Lung (tissue), 11 donors: ENCODE measurements at regions not wholly inside any gene's neighbourhood (a gene's known extent, or its start where the extent isn't known, plus 50 kb on each side); places are given as distances from the start of the nearest gene placed in this dataset.

Experiments used
- ATAC-seq: fragments of 200-7000 bp; cut with Tn5 transposase; one replicate; pipeline ENCODE4 v1.9.1; 2020; ENCODE audit warnings: moderate number of reproducible peaks; ENCODE audit not compliant: insufficient read depth, low FRiP score
- DNase-seq, 3 donors: peaks; one replicate each; pipeline ENCODE4 v3.0.0-alpha.2; 2013 to 2017
- H3K27ac ChIP-seq, 2 donors: one replicate each; pipeline ENCODE4 v1.5.1; 2013; ENCODE audit warnings: mild to moderate bottlenecking in 2 of 2, moderate library complexity in 2 of 2, control low read depth in 1 of 2, inconsistent platforms in 1 of 2, low read depth in 1 of 2, low read length in 1 of 2
- H3K27me3 ChIP-seq, 3 donors: one replicate each; pipeline ENCODE4 v1.5.1; 2013; ENCODE audit warnings: low read length in 2 of 3; ENCODE audit not compliant: control insufficient read depth in 3 of 3, insufficient read depth in 3 of 3
- H3K36me3 ChIP-seq, 4 donors: one replicate each; pipeline ENCODE4 v1.5.1; 2013; ENCODE audit warnings: low read length in 4 of 4, mild to moderate bottlenecking in 1 of 4, moderate library complexity in 1 of 4; ENCODE audit not compliant: control insufficient read depth in 4 of 4, insufficient read depth in 4 of 4
- H3K4me1 ChIP-seq, 5 donors: one replicate each; pipeline ENCODE4 v1.5.1; 2013; ENCODE audit warnings: low read length in 5 of 5, mild to moderate bottlenecking in 2 of 5, moderate library complexity in 1 of 5; ENCODE audit not compliant: control insufficient read depth in 5 of 5, insufficient read depth in 5 of 5
- H3K4me3 ChIP-seq: one replicate; pipeline ENCODE4 v1.5.1; 2013; ENCODE audit warnings: mild to moderate bottlenecking, control low read depth, moderate library complexity
- H3K9ac ChIP-seq, 2 donors: one replicate each; pipeline ENCODE4 v1.5.1; 2013; ENCODE audit warnings: low read length in 2 of 2, control low read depth in 1 of 2; ENCODE audit not compliant: insufficient read depth in 1 of 2
- H3K9me3 ChIP-seq, 4 donors: one replicate each; pipeline ENCODE4 v1.5.1; 2013; ENCODE audit warnings: low read length in 3 of 4, mild to moderate bottlenecking in 1 of 4, moderate library complexity in 1 of 4; ENCODE audit not compliant: control insufficient read depth in 4 of 4, insufficient read depth in 3 of 4
- WGBS, 2 donors: extraction: QIAGEN DNeasy Blood & Tissue Kit; methylation state at CpG; one replicate each; pipeline ENCODE4 v1.1.7; 2013; 5-methylcytosine and 5-hydroxymethylcytosine counted together
- TF ChIP-seq, protein P1 (sequence below): IDR thresholded peaks from 2 replicates; pipeline ENCODE4 v1.5.1; 2012; ENCODE audit warnings: mild to moderate bottlenecking; ENCODE audit errors: control extremely low read depth, extremely low read depth
- donor health status: control.
- donor health status: control.
- donor health status: Bipolar disorder and iron deficiency.
- donor health status: healthy.
- donor health status: DM: yes; HTN: yes; CAD: no.

DNA sequence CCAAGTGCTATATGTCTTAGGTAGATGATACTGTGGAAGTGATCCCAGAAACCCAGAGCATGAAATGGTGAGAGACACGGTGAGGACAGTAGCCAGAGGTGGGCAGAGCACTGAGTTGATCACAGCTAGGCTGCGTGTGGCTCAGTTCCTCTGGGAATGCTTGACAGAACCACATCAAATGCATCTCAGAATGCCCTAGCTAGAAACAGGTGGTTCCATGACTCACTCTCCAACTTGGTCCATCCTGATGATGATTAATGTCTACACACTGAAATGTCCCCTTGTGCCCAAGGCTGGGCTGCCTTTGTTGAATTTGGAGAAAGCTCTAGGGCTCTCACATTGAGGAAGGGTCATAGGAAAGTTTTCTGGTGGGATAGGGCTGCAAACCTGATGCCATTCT is 113.6 kb downstream of the ZNF518B start:
- DNase-seq (no peak), ATAC-seq (no peak)
- Histone ChIP-seq H3K4me3 (no peak overlapping the region), H3K36me3 (no peaks in the 10 kb centered on the region), H3K9ac (no peak overlapping the region), H3K4me1 (peaks cover 0 to 4% (median 0%) of the 10 kb centered on the region in 5 donors), H3K27me3 (no peaks in the 10 kb centered on the region), H3K9me3 (no peaks in the 10 kb centered on the region), H3K27ac (no peak overlapping the region)
- TF ChIP-seq, protein P1, sequence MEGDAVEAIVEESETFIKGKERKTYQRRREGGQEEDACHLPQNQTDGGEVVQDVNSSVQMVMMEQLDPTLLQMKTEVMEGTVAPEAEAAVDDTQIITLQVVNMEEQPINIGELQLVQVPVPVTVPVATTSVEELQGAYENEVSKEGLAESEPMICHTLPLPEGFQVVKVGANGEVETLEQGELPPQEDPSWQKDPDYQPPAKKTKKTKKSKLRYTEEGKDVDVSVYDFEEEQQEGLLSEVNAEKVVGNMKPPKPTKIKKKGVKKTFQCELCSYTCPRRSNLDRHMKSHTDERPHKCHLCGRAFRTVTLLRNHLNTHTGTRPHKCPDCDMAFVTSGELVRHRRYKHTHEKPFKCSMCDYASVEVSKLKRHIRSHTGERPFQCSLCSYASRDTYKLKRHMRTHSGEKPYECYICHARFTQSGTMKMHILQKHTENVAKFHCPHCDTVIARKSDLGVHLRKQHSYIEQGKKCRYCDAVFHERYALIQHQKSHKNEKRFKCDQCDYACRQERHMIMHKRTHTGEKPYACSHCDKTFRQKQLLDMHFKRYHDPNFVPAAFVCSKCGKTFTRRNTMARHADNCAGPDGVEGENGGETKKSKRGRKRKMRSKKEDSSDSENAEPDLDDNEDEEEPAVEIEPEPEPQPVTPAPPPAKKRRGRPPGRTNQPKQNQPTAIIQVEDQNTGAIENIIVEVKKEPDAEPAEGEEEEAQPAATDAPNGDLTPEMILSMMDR = no peak
- WGBS, 2 donors = 83 to 86% methylated on average over 2 of the region's 2 CpGs

DNA sequence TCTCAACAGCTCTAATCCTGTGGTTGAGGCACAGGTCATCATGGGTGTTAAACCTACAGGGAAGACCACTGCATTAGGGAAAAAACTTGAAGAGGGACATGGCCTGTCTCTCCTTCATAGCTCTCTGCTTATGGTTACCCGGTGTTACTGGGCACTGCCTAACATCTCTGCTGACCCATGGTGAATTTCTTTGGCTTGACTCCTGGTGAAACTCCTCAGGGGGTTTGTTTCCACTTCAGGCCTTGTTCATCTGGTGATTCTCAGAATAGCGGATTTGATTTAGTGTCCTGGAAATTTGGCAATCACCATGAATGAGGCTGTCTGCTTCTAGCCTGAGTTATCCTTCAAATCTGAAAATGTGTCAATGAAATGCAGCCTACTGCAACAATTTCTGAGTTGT is 114.4 kb downstream of the ZNF518B start:
- Histone ChIP-seq H3K36me3 (no peaks in the 10 kb centered on the region), H3K4me1 (peaks cover 0 to 4% (median 0%) of the 10 kb centered on the region in 5 donors), H3K4me3 (no peak overlapping the region), H3K9ac (no peak overlapping the region), H3K9me3 (no peaks in the 10 kb centered on the region), H3K27me3 (no peaks in the 10 kb centered on the region), H3K27ac (no peak overlapping the region)
- TF ChIP-seq, protein P1 = no peak
- DNase-seq (no peak), ATAC-seq (no peak)
- WGBS, 2 donors = 89 to 91% methylated on average over 2 of the region's 2 CpGs

DNA sequence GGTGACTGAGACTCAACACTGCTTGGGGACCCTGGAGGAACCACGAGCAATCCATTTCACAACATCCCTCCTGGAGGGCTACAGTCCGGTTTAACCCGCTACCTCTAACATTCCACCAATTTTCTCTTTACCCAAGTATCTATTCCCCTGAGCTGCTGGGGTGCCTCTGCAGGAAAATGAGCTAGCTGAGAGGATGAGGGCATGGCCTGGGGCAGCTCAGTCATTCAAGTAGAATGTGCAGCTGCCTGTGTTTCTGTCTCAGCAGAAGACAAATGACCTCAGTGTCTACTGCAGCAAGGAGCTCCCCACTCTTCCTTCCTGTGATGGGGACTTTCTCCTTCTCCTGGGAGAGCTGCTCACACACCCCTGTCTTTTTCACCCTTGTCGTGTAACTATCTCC is 120.8 kb downstream of the ZNF518B start:
- TF ChIP-seq, protein P1 = no peak
- Histone ChIP-seq H3K4me3 (no peak overlapping the region), H3K4me1 (peaks cover 0 to 1% (median 0%) of the 10 kb centered on the region in 5 donors), H3K27ac (no peak overlapping the region), H3K27me3 (no peaks in the 10 kb centered on the region), H3K9me3 (no peaks in the 10 kb centered on the region), H3K9ac (no peak overlapping the region), H3K36me3 (no peaks in the 10 kb centered on the region)
- DNase-seq (no peak), ATAC-seq (no peak)
- WGBS, 2 donors = 86 to 93% methylated on average over 4 of the region's 4 CpGs

DNA sequence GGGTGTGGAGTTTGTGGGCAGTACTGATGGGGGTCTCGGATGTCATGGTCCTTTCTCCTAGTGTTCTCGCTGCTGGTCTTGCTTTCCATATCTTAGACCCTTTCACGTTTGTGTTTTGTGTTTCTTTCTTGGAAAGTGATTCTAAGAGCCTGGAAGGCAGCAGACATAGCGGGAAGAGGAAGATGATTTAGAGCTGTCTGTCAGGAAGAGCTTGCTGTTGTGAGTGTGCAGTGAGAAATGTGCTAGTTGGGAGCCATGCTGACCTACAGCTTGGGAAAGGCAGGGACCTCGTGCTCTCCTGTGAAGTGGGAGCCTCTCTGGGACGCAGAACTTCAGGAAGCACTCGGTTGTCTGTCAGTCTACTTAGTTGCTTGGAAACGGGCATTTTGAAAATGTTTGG is 122.2 kb downstream of the ZNF518B start:
- no peak overlapping the region for H3K9ac ChIP-seq
- H3K4me3 ChIP-seq = no peak overlapping the region
- WGBS, 2 donors = 65 to 76% methylated on average over 8 of the region's 8 CpGs
- ATAC-seq (no peak), DNase-seq (no peak)
- H3K27me3 ChIP-seq = no peaks in the 10 kb centered on the region
- peaks cover 0 to 1% (median 0%) of the 10 kb centered on the region in 5 donors for H3K4me1 ChIP-seq
- H3K27ac ChIP-seq = no peak overlapping the region
- TF ChIP-seq, protein P1 = no peak
- H3K9me3 ChIP-seq = no peaks in the 10 kb centered on the region
- no peaks in the 10 kb centered on the region for H3K36me3 ChIP-seq
